ENCODE measurements at regions not wholly inside any gene's neighbourhood (a gene's known extent, or its start where the extent isn't known, plus 50 kb on each side); places are given as distances from the start of the nearest gene placed in this dataset.
A peak's percentile ranks its signal among the peaks of the same experiment; 100 is the strongest.

- ATAC-seq (peak; percentile 80), DNase-seq (ENCODE audit: low read depth, low spot score) (peak; percentile 86)
- CTCF ChIA-PET = no interaction called here
- POLR2A ChIA-PET = no interaction called here
- no peak overlapping the region for H3K27ac ChIP-seq (ENCODE audit: low read depth, low read length)
- no peaks in the 10 kb centered on the region for H3K9me2 ChIP-seq (ENCODE audit: insufficient read depth)
- no peak overlapping the region for H3K9ac ChIP-seq (ENCODE audit: low read length)
- H2AFZ ChIP-seq (ENCODE audit: low read depth, low read length, poor library complexity, severe bottlenecking) = no peak overlapping the region
- H3K9me3 ChIP-seq (ENCODE audit: control insufficient read depth in 1 of 2, insufficient read depth in 1 of 2, low read depth in 1 of 2, low read length in 2 of 2) = no peaks in the 10 kb centered on the region
- peak overlapping the region; percentile 58 for H3K4me2 ChIP-seq (ENCODE audit: low read length)
- RAD21 ChIA-PET (ENCODE audit: low non-redundant PET in 1 of 2, low total read pairs in 2 of 2, uncharacterized antibody in 2 of 2, unreplicated experiment in 2 of 2) = no interaction called here
- no peak overlapping the region for H3K4me3 ChIP-seq (replicated peaks in 1 of 2; ENCODE audit: low read depth in 1 of 2, low read length in 2 of 2)
- no peaks in the 10 kb centered on the region for H3K79me2 ChIP-seq (ENCODE audit: insufficient read depth, low read length)
- no peaks in the 10 kb centered on the region for H3K36me3 ChIP-seq (ENCODE audit: control insufficient read depth in 1 of 2, insufficient read depth in 2 of 2, low read length in 2 of 2)
- no peaks in the 10 kb centered on the region; the same call in 1 of the 2 replicates for H4K20me1 ChIP-seq (ENCODE audit: insufficient read depth)
- intact Hi-C loops (cut with micrococcal nuclease) = loop anchor here (10.0 kb wide), 2 partner anchors 221 to 891 kb away; no protein-coding TSS in a partner anchor
- BruUV-seq (replicated peaks) = no TSS peak
- H3K4me1 ChIP-seq (ENCODE audit: control insufficient read depth in 1 of 2, insufficient read depth in 2 of 2, low read length in 2 of 2) = peaks cover 47 to 54% of the 10 kb centered on the region in 2 experiments
- TF ChIP-seq CBX3 (IDR thresholded peaks at IDR 0.05; ENCODE audit: low read depth) (no peak), POLR2AphosphoS5 (IDR thresholded peaks at IDR 0.05; ENCODE audit: low read depth, low read length) (peak; percentile 38; the same call in 1 of the 2 replicates), EZH2 (IDR thresholded peaks at IDR 0.05) (no peak), EGR1 (IDR thresholded peaks at IDR 0.05; ENCODE audit: low read depth) (no peak), ATF3 (IDR thresholded peaks at IDR 0.05) (no peak), SP1 (IDR thresholded peaks at IDR 0.05; ENCODE audit: low read depth) (no peak), ZBTB33 (IDR thresholded peaks at IDR 0.05; ENCODE audit: extremely low read depth, insufficient replicate concordance, low read length) (no peak), RAD21 (IDR thresholded peaks at IDR 0.05; ENCODE audit: low read depth) (no peak)
- H3K27me3 ChIP-seq (ENCODE audit: insufficient read depth, low read length) = peaks cover 39% of the 10 kb centered on the region
These were observed 178.2 kb downstream of the ANAPC1 start for GRCh38 chr2:111705711-111706336.

Data from HCT116 (cell line).